ENCODE measurements at regions not wholly inside any gene's neighbourhood (a gene's known extent, or its start where the extent isn't known, plus 50 kb on each side); places are given as distances from the start of the nearest gene placed in this dataset.

GRCh38 chr3:40914475-40914874 lies 284.8 kb upstream of the CTNNB1 start:
- no peak for TF ChIP-seq CTCF (IDR thresholded peaks at IDR 0.05; ENCODE audit: control extremely low read depth, extremely low read depth, low read depth, missing control alignments)
- ChIA-PET POLR2A (interaction anchor here (0.6 kb wide), 1 partner anchor 50 kb away, joined by 4 read pairs; no protein-coding TSS in a partner anchor), CTCF (no interaction called here)
- DNase-seq (ENCODE audit: extremely low spot score) = no peak

GRCh38 chr3:40915346-40915865 lies 283.9 kb upstream of the CTNNB1 start:
- DNase-seq (ENCODE audit: extremely low spot score) = no peak
- TF ChIP-seq CTCF (IDR thresholded peaks at IDR 0.05; ENCODE audit: control extremely low read depth, extremely low read depth, low read depth, missing control alignments) = no peak

GRCh38 chr3:40920041-40920440 lies 279.3 kb upstream of the CTNNB1 start:
- DNase-seq (ENCODE audit: extremely low spot score) = no peak
- TF ChIP-seq CTCF (IDR thresholded peaks at IDR 0.05; ENCODE audit: control extremely low read depth, extremely low read depth, low read depth, missing control alignments) = no peak
- ChIA-PET CTCF (interaction anchor here (0.9 to 1.5 kb wide), 3 partner anchors 9 to 34 kb away, joined by 3 to 4 read pairs (median 3); no protein-coding TSS in a partner anchor), POLR2A (no interaction called here)

More at GRCh38 chr3:40915346-40915865, 283.9 kb upstream of the CTNNB1 start:
- ChIA-PET POLR2A (no interaction called here), CTCF (no interaction called here)

- no peak for TF ChIP-seq CTCF (IDR thresholded peaks at IDR 0.05; ENCODE audit: control extremely low read depth, extremely low read depth, low read depth, missing control alignments)
- no peak for DNase-seq (ENCODE audit: extremely low spot score)
- CTCF ChIA-PET = no interaction called here
- POLR2A ChIA-PET = no interaction called here
Observed at GRCh38 chr3:40921251-40921650, 278.1 kb upstream of the CTNNB1 start.

- no peak for DNase-seq (ENCODE audit: extremely low spot score)
- CTCF ChIA-PET = no interaction called here
- POLR2A ChIA-PET = no interaction called here
Observed at GRCh38 chr3:40923143-40923542, 276.2 kb upstream of the CTNNB1 start.

GRCh38 chr3:40923651-40924050 lies 275.7 kb upstream of the CTNNB1 start:
- ChIA-PET CTCF (no interaction called here), POLR2A (no interaction called here)
- TF ChIP-seq CTCF (IDR thresholded peaks at IDR 0.05; ENCODE audit: control extremely low read depth, extremely low read depth, low read depth, missing control alignments) = no peak
- DNase-seq (ENCODE audit: extremely low spot score) = no peak

More at GRCh38 chr3:40923143-40923542, 276.2 kb upstream of the CTNNB1 start:
- TF ChIP-seq CTCF (IDR thresholded peaks at IDR 0.05; ENCODE audit: control extremely low read depth, extremely low read depth, low read depth, missing control alignments) = no peak

Data from GM10248 (cell line).